Activated CD8-positive, alpha-beta T cell treated with anti-CD3 and anti-CD28 coated beads, Interleukin-2, amount 10 ng/mL, durations not matched to agents 7 days and 5 days (primary cell): ENCODE measurements at regions not wholly inside any gene's neighbourhood (a gene's known extent, or its start where the extent isn't known, plus 50 kb on each side); places are given as distances from the start of the nearest gene placed in this dataset.
A peak's percentile ranks its signal among the peaks of the same experiment; 100 is the strongest.

Experiments used
- ATAC-seq: fragments of 150-1000 bp; cut with Tn5 transposase; one replicate; pipeline ENCODE4 v1.10.0; 2021; ENCODE audit warnings: moderate library complexity
- CTCF ChIA-PET: fragments of 350-600 bp; sonication (Branson Sonifier 250); formaldehyde crosslinking; loops from one replicate; lab custom pipeline; 2021; ENCODE audit warnings: antibody characterized with exemption; lab: Charles Lee
- POLR2A ChIA-PET: fragments of 350-600 bp; sonication (Branson Sonifier 250); formaldehyde crosslinking; loops from one replicate; lab custom pipeline; 2021; ENCODE audit warnings: antibody characterized with exemption; lab: Charles Lee
- DNase-seq: peaks from one replicate; pipeline ENCODE4 v3.0.0-alpha.2; 2020
- H3K27ac Mint-ChIP-seq: one replicate; pipeline ENCODE4 v1.8.0; 2021; ENCODE audit warnings: mild to moderate bottlenecking, mixed read lengths
- H3K27me3 Mint-ChIP-seq: one replicate; pipeline ENCODE4 v1.8.0; 2021; ENCODE audit warnings: low read depth, mixed read lengths
- H3K36me3 Mint-ChIP-seq: one replicate; pipeline ENCODE4 v1.8.0; 2021; ENCODE audit warnings: low read depth, mixed read lengths
- H3K4me1 Mint-ChIP-seq: one replicate; pipeline ENCODE4 v1.8.0; 2021; ENCODE audit warnings: low read depth, mixed read lengths
- H3K4me3 Mint-ChIP-seq: one replicate; pipeline ENCODE4 v1.8.0; 2021; ENCODE audit warnings: mild to moderate bottlenecking, mixed read lengths
- H3K9me3 Mint-ChIP-seq: one replicate; pipeline ENCODE4 v1.8.0; 2022; ENCODE audit warnings: mixed read lengths; ENCODE audit not compliant: insufficient read depth

GRCh38 chr21:38661197-38661871, 144.4 kb upstream of the ETS2 start:
- H3K27me3 Mint-ChIP-seq: peaks cover 56% of the 10 kb centered on the region
- ChIA-PET CTCF (interaction anchor here (1.0 kb wide), 1 partner anchor 9 kb away, joined by 3 read pairs; no protein-coding TSS in a partner anchor), POLR2A (no interaction called here)
- H3K36me3 Mint-ChIP-seq: no peaks in the 10 kb centered on the region
- H3K4me3 Mint-ChIP-seq: peak overlapping the region; percentile 55
- peaks cover 11% of the 10 kb centered on the region for H3K4me1 Mint-ChIP-seq
- H3K27ac Mint-ChIP-seq: no peak overlapping the region
- no peaks in the 10 kb centered on the region for H3K9me3 Mint-ChIP-seq
- DNase-seq (no peak), ATAC-seq (peak; percentile 63)

- DNase-seq: no peak
- CTCF ChIA-PET: interaction anchor here (0.6 to 1.0 kb wide), 2 partner anchors 8 to 53 kb away, joined by 3 read pairs; no protein-coding TSS in a partner anchor
- Mint-ChIP-seq H3K9me3 (no peaks in the 10 kb centered on the region), H3K4me3 (peak overlapping the region; percentile 55), H3K27me3 (peaks cover 49% of the 10 kb centered on the region), H3K4me1 (peaks cover 11% of the 10 kb centered on the region), H3K27ac (no peak overlapping the region), H3K36me3 (no peaks in the 10 kb centered on the region)
- no peak for ATAC-seq
- POLR2A ChIA-PET: interaction anchor here (0.6 kb wide), 1 partner anchor 329 kb away, joined by 3 read pairs; no protein-coding TSS in a partner anchor
Measured at GRCh38 chr21:38661889-38662568, 143.7 kb upstream of the ETS2 start.

- peaks cover 41% of the 10 kb centered on the region for H3K27me3 Mint-ChIP-seq
- H3K36me3 Mint-ChIP-seq: no peaks in the 10 kb centered on the region
- DNase-seq: no peak
- no peaks in the 10 kb centered on the region for H3K9me3 Mint-ChIP-seq
- ChIA-PET POLR2A (no interaction called here), CTCF (no interaction called here)
- H3K4me1 Mint-ChIP-seq: peaks cover 11% of the 10 kb centered on the region
- H3K27ac Mint-ChIP-seq: no peak overlapping the region
- no peak overlapping the region for H3K4me3 Mint-ChIP-seq
- ATAC-seq: no peak
Measured at GRCh38 chr21:38663282-38663681, 142.4 kb upstream of the ETS2 start.

- Mint-ChIP-seq H3K4me3 (no peak overlapping the region), H3K4me1 (peaks cover 11% of the 10 kb centered on the region), H3K27ac (no peak overlapping the region), H3K27me3 (peaks cover 39% of the 10 kb centered on the region), H3K36me3 (no peaks in the 10 kb centered on the region), H3K9me3 (no peaks in the 10 kb centered on the region)
- ATAC-seq (no peak), DNase-seq (no peak)
- CTCF ChIA-PET: no interaction called here
- POLR2A ChIA-PET: no interaction called here
Measured at GRCh38 chr21:38664315-38664714, 141.4 kb upstream of the ETS2 start.

- Mint-ChIP-seq H3K27me3 (peaks cover 34% of the 10 kb centered on the region), H3K36me3 (no peaks in the 10 kb centered on the region)
Measured at GRCh38 chr21:38664841-38665240, 140.9 kb upstream of the ETS2 start.

GRCh38 chr21:38667291-38667870, 138.3 kb upstream of the ETS2 start:
- ChIA-PET CTCF (no interaction called here), POLR2A (no interaction called here)
- Mint-ChIP-seq H3K27ac (no peak overlapping the region), H3K27me3 (peaks cover 18% of the 10 kb centered on the region), H3K36me3 (no peaks in the 10 kb centered on the region), H3K4me3 (no peak overlapping the region), H3K4me1 (no peaks in the 10 kb centered on the region), H3K9me3 (no peaks in the 10 kb centered on the region)
- ATAC-seq (no peak), DNase-seq (no peak)

More at GRCh38 chr21:38664841-38665240, 140.9 kb upstream of the ETS2 start:
- CTCF ChIA-PET: no interaction called here
- Mint-ChIP-seq H3K27ac (no peak overlapping the region), H3K4me3 (no peak overlapping the region), H3K9me3 (no peaks in the 10 kb centered on the region), H3K4me1 (peaks cover 10% of the 10 kb centered on the region)
- POLR2A ChIA-PET: no interaction called here
- no peak for ATAC-seq
- no peak for DNase-seq

- DNase-seq (no peak), ATAC-seq (no peak)
- Mint-ChIP-seq H3K27ac (no peak overlapping the region), H3K4me1 (no peaks in the 10 kb centered on the region), H3K27me3 (peaks cover 18% of the 10 kb centered on the region), H3K9me3 (no peaks in the 10 kb centered on the region), H3K4me3 (no peak overlapping the region), H3K36me3 (no peaks in the 10 kb centered on the region)
- POLR2A ChIA-PET: no interaction called here
- CTCF ChIA-PET: no interaction called here
Measured at GRCh38 chr21:38668067-38668466, 137.7 kb upstream of the ETS2 start.

- no peak for DNase-seq
- H3K4me3 Mint-ChIP-seq: no peak overlapping the region
- H3K27ac Mint-ChIP-seq: no peak overlapping the region
- no peaks in the 10 kb centered on the region for H3K9me3 Mint-ChIP-seq
- no peaks in the 10 kb centered on the region for H3K4me1 Mint-ChIP-seq
- no peaks in the 10 kb centered on the region for H3K36me3 Mint-ChIP-seq
- ChIA-PET CTCF (interaction anchor here (0.9 to 3.0 kb wide), 5 partner anchors 14 to 469 kb away, joined by 3 to 18 read pairs (median 5); no protein-coding TSS in a partner anchor), POLR2A (no interaction called here)
- peaks cover 16% of the 10 kb centered on the region for H3K27me3 Mint-ChIP-seq
- no peak for ATAC-seq
Measured at GRCh38 chr21:38668541-38668940, 137.2 kb upstream of the ETS2 start.

DNA sequence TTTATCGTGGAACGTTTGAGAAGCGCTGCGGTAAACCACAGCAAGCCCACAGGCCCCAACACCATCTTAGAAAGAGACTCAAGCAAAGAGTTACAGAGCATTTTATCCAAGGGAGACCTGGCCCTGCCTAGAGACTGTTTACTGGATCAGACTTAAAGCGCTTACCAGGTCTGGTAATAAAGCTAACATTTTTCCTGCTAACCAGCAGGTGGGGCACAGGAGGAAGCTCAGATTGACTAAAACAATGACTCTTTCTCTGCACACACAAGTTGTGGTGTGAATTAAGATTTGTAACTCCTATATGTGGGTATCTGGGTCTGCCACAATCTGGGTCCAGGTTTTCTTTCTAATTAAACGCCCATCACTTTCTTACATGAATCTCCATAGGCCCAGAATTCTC, 136.5 kb upstream of the ETS2 start:
- DNase-seq: no peak
- Mint-ChIP-seq H3K36me3 (no peaks in the 10 kb centered on the region), H3K27me3 (peaks cover 13% of the 10 kb centered on the region), H3K9me3 (no peaks in the 10 kb centered on the region), H3K4me3 (no peak overlapping the region), H3K27ac (no peak overlapping the region), H3K4me1 (no peaks in the 10 kb centered on the region)
- no peak for ATAC-seq
- ChIA-PET CTCF (interaction anchor here (0.9 to 3.0 kb wide), 6 partner anchors 10 to 469 kb away, joined by 3 to 18 read pairs (median 4); no protein-coding TSS in a partner anchor), POLR2A (no interaction called here)

DNA sequence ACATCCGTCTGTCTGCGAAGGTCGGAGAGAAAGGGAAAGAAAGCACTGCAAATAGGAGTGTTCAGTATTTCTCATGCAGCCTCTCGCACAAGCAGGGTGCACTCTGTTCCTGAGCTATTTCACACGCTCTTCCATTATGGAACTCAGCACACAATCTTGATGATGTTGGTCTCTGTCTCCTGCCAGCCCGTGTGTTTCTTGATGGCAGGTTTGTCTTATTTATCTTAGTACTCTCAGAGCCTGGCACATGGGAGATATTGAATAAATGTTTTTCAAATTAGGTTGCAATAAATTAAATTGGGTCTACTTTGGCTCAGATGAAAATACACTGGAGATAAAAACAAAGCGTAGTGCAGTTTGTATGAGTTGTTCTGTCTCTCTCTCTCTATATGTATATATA, 134.9 kb upstream of the ETS2 start:
- Mint-ChIP-seq H3K27ac (no peak overlapping the region), H3K9me3 (no peaks in the 10 kb centered on the region), H3K27me3 (peaks cover 6% of the 10 kb centered on the region), H3K4me3 (no peak overlapping the region), H3K4me1 (no peaks in the 10 kb centered on the region), H3K36me3 (no peaks in the 10 kb centered on the region)
- ATAC-seq (no peak), DNase-seq (no peak)
- ChIA-PET CTCF (interaction anchor here (3.0 kb wide), 1 partner anchor 467 kb away, joined by 18 read pairs; no protein-coding TSS in a partner anchor), POLR2A (no interaction called here)

DNA sequence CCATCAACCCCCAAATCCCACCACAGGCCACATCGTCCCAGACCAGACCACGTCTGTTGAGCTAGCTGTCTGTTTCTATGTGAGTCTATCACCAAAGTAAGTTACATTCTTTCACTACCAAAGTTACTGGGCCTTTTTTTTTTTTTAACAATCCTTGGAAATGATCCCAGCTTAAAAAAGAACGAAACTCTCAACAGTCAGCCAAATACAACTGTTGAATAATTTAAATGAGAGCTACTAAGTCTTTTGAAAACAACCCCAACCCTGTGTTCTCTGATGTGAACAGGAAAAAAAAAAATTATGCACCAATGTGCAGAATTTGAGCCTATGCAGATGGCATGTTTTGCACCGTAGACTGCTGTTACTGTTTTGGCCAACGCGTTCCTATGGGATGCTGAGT, 134.0 kb upstream of the ETS2 start:
- no peaks in the 10 kb centered on the region for H3K4me1 Mint-ChIP-seq
- ChIA-PET POLR2A (no interaction called here), CTCF (interaction anchor here (1.2 kb wide), 1 partner anchor 465 kb away, joined by 3 read pairs; no protein-coding TSS in a partner anchor)
- no peak overlapping the region for H3K27ac Mint-ChIP-seq
- no peaks in the 10 kb centered on the region for H3K9me3 Mint-ChIP-seq
- no peaks in the 10 kb centered on the region for H3K36me3 Mint-ChIP-seq
- no peak overlapping the region for H3K4me3 Mint-ChIP-seq
- DNase-seq (no peak), ATAC-seq (no peak)
- H3K27me3 Mint-ChIP-seq: peaks cover 7% of the 10 kb centered on the region
